ENCODE measurements at regions not wholly inside any gene's neighbourhood (a gene's known extent, or its start where the extent isn't known, plus 50 kb on each side); places are given as distances from the start of the nearest gene placed in this dataset.

DNA sequence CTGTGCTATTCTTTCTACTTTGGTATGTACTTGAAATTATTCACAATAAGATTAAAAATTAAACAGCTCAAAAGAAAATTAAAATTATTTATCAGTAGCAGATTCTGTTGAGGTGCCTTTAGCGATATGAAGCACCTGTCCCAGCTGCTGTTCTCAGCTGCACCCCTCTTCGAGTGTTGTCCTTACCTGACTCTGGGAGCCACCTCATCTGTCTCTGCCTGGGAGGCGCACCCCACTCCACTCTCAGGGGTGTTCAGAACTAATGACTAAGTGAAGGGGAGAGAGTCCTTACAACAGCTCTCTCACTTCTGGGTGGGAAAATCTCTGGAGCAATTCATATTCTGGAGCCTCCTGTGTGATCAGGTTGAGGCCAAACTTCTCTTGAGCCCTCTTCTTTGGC, 745.7 kb downstream of the RFPL4B start:
- TF ChIP-seq EZH2 (IDR thresholded peaks at IDR 0.05) (no peak), POLR2AphosphoS5 (IDR thresholded peaks at IDR 0.05; ENCODE audit: borderline replicate concordance, low read depth, low read length) (no peak)

Data from SK-N-MC (cell line).